Stimulated activated naive CD8-positive, alpha-beta T cell treated with anti-CD3 and anti-CD28 coated beads, Interleukin-15, Interleukin-2, amounts not matched to agents 100 ng/mL and 50 ng/mL, for 24 hours (primary cell): ENCODE measurements at regions not wholly inside any gene's neighbourhood (a gene's known extent, or its start where the extent isn't known, plus 50 kb on each side); places are given as distances from the start of the nearest gene placed in this dataset.

Source experiments
- H3K27ac Mint-ChIP-seq: one replicate; pipeline ENCODE4 v1.8.0; 2021; ENCODE audit warnings: mild to moderate bottlenecking, mixed read lengths
- H3K27me3 Mint-ChIP-seq: one replicate; pipeline ENCODE4 v1.8.0; 2021; ENCODE audit warnings: mixed read lengths
- H3K36me3 Mint-ChIP-seq: one replicate; pipeline ENCODE4 v1.8.0; 2021; ENCODE audit warnings: low read depth, mixed read lengths
- H3K4me1 Mint-ChIP-seq: one replicate; pipeline ENCODE4 v1.8.0; 2021; ENCODE audit warnings: low read depth, mixed read lengths
- H3K4me3 Mint-ChIP-seq: one replicate; pipeline ENCODE4 v1.8.0; 2021; ENCODE audit warnings: mild to moderate bottlenecking, mixed read lengths
- H3K9me3 Mint-ChIP-seq: one replicate; pipeline ENCODE4 v1.8.0; 2021; ENCODE audit warnings: mixed read lengths

DNA sequence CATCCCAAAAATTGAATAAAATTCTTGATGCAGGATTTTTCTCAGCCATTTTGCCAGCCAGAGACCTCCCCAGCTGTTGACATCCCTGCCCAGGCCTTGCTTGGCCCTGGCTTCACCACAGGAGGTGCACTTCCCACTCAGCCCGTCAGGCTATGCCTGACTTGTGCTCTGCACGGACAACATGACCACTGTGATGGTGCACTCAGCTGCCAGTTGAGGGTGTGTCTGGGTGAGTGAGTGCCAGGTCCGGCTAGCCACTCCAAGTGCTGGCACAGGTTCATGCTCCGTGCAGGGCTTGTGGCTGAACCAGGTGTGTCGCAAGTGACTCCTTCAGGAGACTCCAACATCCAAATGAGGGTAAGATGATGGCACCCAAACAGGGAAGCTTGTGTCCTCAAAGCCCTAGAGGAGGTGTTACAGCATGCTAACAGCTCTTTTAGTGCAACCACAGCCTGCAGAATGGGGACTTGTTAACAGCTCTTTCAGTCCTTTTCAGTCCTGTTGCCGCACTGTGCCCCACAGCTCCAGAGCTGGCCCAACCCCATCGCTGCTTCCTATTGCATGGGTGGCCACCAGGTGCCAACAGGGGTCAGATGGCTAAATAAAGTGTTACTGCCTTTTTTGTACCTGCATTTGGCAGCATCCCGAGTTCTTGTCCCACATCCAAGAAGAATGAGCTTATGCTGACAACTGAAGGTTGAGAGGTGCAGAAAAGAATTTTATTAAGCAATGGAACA, 380.7 kb downstream of the SLITRK5 start:
- no peaks in the 10 kb centered on the region for H3K36me3 Mint-ChIP-seq
- no peak overlapping the region for H3K4me3 Mint-ChIP-seq
- no peak overlapping the region for H3K27ac Mint-ChIP-seq
- no peaks in the 10 kb centered on the region for H3K27me3 Mint-ChIP-seq
- H3K9me3 Mint-ChIP-seq: peaks cover 16% of the 10 kb centered on the region
- H3K4me1 Mint-ChIP-seq: no peaks in the 10 kb centered on the region

DNA sequence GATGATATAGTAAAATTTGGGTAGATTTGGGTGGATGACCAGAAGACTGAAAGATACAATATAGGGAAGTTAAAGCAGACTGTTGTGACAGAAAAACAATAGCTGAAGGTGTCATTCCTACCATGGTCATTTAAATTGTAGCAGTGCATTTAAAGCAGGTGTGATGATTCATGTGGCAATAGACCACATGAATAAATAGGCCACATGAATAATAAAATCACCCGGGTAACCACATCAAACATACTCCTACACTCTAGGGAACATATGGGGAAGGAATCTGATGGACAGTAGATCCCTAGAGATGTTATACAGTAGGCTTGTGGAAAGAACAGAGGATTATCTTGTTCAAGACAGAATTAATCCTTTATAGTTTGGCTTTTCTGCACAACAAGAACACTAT, 392.6 kb downstream of the SLITRK5 start:
- Mint-ChIP-seq H3K27me3 (no peaks in the 10 kb centered on the region), H3K4me3 (no peak overlapping the region), H3K27ac (no peak overlapping the region), H3K36me3 (no peaks in the 10 kb centered on the region), H3K4me1 (no peaks in the 10 kb centered on the region), H3K9me3 (peaks cover 10% of the 10 kb centered on the region)

DNA sequence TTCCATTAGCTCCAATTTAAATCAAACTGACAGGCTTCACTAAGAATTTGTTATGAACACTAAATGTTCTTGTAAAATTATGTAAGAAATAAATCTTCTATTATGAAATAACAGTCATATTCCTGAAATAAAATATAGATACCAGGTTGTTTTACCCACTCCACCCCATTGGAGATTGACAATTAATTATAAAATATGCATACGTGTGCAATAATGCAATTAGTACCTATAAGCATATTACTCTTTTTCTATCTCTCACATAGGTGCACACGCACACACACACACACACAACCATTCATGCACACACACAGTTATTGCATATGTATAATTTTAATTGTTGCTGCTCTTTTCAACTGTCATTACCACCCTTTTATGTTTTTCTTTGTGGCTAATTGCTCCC, 395.7 kb downstream of the SLITRK5 start:
- no peaks in the 10 kb centered on the region for H3K36me3 Mint-ChIP-seq
- H3K27me3 Mint-ChIP-seq: no peaks in the 10 kb centered on the region
- H3K9me3 Mint-ChIP-seq: peaks cover 10% of the 10 kb centered on the region
- no peak overlapping the region for H3K4me3 Mint-ChIP-seq
- no peaks in the 10 kb centered on the region for H3K4me1 Mint-ChIP-seq
- H3K27ac Mint-ChIP-seq: no peak overlapping the region

DNA sequence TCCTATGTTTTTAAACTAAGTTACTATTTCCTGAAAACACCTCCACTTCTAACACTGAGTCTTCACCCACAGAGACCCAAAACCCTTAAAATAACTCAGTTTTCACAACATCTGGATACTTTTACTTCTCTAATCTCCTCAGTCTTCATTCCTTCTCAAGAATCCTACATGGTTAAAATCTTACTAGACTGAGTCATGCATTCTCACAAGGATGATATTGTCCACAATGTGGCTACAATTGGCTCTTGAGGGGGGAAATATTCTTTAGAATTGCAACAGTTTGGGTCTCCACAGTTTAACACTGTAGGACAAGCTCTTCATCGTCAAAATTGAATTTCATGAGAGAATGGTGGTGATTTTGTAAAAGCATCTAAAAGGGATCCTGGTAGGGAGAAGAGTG, 397.1 kb downstream of the SLITRK5 start:
- H3K4me1 Mint-ChIP-seq: no peaks in the 10 kb centered on the region
- no peak overlapping the region for H3K4me3 Mint-ChIP-seq
- H3K27ac Mint-ChIP-seq: no peak overlapping the region
- peaks cover 5% of the 10 kb centered on the region for H3K9me3 Mint-ChIP-seq
- no peaks in the 10 kb centered on the region for H3K27me3 Mint-ChIP-seq
- H3K36me3 Mint-ChIP-seq: no peaks in the 10 kb centered on the region

DNA sequence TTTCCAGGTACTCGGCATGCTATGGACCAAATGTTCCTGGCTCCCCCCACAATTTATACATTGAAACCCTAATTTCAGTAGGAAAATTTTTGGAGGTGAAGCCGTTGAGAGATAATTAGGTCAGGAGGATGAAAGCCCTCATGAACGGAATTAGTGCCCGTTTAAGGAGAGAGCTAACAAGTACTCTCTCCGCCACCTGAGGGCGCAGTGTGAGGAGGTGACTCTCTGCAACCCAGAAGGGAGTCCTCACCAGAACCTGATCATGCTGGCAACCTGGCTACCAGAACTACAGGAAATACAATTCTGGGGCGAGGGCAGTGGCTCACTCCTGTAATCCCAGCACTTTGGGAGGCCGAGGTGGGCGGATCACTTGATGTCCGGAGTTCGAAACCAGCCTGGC, 397.8 kb downstream of the SLITRK5 start:
- H3K4me1 Mint-ChIP-seq: no peaks in the 10 kb centered on the region
- no peak overlapping the region for H3K4me3 Mint-ChIP-seq

DNA sequence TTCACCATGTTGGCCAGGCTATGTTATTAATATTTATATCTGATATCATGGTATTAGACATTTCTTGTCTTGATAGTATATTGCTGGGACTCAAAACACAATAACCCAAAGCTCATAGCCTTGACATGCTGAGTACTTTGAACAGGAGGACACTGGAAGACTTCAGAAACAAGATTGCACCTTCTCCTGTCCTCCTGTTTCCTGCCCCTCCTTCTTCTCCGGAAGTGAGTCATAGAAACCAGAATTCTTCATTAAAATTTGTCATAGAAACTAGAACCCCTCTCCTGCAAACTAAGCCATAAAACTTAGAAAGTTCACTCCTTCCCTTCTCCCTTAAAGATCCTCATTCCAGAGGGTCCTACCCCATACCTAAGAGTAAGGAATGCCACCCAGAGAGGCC, 400.2 kb downstream of the SLITRK5 start:
- Mint-ChIP-seq H3K36me3 (no peaks in the 10 kb centered on the region), H3K4me1 (no peaks in the 10 kb centered on the region), H3K27me3 (no peaks in the 10 kb centered on the region), H3K9me3 (peaks cover 5% of the 10 kb centered on the region), H3K27ac (no peak overlapping the region), H3K4me3 (no peak overlapping the region)

More for the DNA sequence above, 397.8 kb downstream of the SLITRK5 start:
- Mint-ChIP-seq H3K36me3 (no peaks in the 10 kb centered on the region), H3K27me3 (no peaks in the 10 kb centered on the region), H3K9me3 (peaks cover 5% of the 10 kb centered on the region), H3K27ac (no peak overlapping the region)

DNA sequence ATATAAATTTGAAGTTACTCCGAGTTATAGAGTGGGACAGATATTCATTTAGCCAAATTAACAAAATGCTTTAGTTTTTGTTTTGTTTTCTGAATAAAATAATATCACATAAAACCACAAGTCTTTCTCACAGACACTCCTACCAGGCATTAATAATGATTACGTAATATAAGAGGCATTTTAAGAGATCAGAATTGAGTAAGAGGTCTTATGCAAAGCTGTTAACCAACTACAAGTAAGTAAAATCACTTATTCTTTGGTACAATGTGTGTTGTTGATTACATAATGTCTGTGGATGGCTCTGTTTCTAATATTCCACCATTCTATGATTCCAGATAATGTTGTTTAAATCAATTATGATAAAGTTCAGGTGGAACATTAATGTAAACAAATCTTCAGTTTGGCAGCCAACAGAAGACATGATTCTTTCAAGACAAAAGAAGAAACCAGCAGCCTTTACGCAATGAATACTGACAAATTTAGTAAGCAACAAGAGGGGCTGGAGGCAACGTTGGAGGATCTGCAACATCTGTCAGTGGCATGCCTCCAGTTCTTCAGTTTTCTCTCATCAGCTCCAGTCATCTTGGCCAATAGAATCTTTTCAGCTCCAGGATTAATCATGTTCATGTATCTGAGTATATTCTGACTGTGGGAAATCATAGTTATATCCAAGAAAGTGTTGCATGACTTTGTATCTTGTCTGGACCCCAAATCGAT, 403.8 kb downstream of the SLITRK5 start:
- Mint-ChIP-seq H3K4me3 (no peak overlapping the region), H3K27me3 (no peaks in the 10 kb centered on the region), H3K4me1 (no peaks in the 10 kb centered on the region), H3K36me3 (no peaks in the 10 kb centered on the region), H3K27ac (no peak overlapping the region), H3K9me3 (no peaks in the 10 kb centered on the region)

DNA sequence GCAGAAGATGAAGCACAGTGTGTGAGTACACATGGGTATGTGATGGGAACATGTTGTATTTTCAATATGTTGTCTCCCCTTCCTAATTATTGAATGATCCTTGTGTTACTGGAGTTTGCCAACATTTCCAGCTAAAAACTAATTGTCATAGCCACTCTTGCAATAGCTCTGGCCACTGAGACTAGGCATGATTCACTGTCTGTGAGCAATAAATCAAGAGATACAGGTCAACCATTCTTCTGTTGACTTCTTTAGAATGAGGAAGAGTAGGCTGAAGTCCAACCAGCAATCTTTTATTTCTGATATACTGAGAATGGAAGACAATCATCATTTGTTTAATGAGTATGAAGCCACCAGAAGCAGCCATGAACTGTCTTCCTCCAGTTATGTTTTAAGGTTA, 413.9 kb downstream of the SLITRK5 start:
- Mint-ChIP-seq H3K4me1 (no peaks in the 10 kb centered on the region), H3K27ac (no peak overlapping the region), H3K27me3 (no peaks in the 10 kb centered on the region), H3K4me3 (no peak overlapping the region), H3K36me3 (no peaks in the 10 kb centered on the region), H3K9me3 (peaks cover 4% of the 10 kb centered on the region)

DNA sequence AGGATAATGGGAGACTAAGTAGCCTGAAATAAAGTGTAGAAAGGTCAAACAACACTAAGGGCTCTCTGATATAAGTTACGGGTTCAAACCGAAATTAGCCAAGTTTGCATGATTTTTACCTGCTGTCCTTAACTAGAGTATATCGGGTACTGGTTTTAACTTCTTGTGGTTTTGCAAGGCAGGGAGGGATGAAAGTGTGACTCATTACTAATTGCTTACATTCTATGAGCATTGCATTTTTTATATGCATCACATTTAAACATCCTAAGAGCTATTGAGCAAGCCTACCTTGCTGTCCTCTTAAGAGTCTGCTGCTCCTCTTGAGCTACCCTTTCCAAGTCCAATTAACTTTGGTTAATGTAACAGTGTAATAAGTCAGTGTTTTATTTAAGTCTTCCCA, 415.4 kb downstream of the SLITRK5 start:
- Mint-ChIP-seq H3K4me1 (no peaks in the 10 kb centered on the region), H3K4me3 (no peak overlapping the region), H3K27me3 (no peaks in the 10 kb centered on the region), H3K9me3 (peaks cover 9% of the 10 kb centered on the region), H3K36me3 (no peaks in the 10 kb centered on the region), H3K27ac (no peak overlapping the region)

DNA sequence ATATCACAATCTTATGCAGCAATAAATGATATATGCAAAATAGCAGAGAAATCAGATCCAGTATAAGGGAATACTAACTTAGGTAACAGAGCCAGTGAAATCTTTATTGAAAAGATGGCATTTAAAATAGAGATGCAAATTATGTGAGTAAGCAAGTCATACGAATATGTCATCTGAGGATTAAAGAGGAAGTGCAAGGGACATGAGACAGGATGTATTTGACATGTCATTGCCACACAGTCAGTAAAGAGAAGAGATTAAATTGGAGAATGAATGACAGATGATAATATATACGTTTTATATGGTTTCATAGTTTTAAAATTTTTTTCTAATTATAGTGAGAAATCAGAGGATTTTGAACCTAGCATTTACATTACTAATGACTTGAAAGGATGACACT, 426.4 kb downstream of the SLITRK5 start:
- H3K27ac Mint-ChIP-seq: no peak overlapping the region
- H3K9me3 Mint-ChIP-seq: peaks cover 10% of the 10 kb centered on the region
- H3K4me1 Mint-ChIP-seq: no peaks in the 10 kb centered on the region
- no peak overlapping the region for H3K4me3 Mint-ChIP-seq
- H3K27me3 Mint-ChIP-seq: no peaks in the 10 kb centered on the region
- no peaks in the 10 kb centered on the region for H3K36me3 Mint-ChIP-seq

DNA sequence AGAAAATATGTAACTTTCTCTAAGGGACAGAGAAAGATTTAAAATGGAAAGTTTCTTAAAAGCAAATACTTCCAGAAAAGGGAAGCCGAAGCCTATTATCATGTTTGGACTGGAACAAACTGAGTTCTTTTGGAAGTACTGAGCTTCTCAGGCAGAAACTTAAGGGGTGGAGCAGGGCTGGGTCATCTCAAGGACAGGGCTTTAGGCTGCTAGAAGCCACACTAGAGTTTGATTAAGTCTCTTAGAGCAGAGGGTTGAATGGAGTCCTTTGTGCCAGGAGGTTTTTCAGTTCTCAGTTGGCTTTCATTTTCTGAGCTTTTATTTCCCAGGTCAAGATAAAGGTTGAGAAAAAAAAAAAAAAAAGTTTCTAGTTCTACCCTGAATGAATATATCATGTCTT, 432.7 kb downstream of the SLITRK5 start:
- peaks cover 16% of the 10 kb centered on the region for H3K9me3 Mint-ChIP-seq
- no peaks in the 10 kb centered on the region for H3K27me3 Mint-ChIP-seq
- H3K27ac Mint-ChIP-seq: no peak overlapping the region
- H3K4me3 Mint-ChIP-seq: no peak overlapping the region
- no peaks in the 10 kb centered on the region for H3K4me1 Mint-ChIP-seq
- H3K36me3 Mint-ChIP-seq: no peaks in the 10 kb centered on the region

DNA sequence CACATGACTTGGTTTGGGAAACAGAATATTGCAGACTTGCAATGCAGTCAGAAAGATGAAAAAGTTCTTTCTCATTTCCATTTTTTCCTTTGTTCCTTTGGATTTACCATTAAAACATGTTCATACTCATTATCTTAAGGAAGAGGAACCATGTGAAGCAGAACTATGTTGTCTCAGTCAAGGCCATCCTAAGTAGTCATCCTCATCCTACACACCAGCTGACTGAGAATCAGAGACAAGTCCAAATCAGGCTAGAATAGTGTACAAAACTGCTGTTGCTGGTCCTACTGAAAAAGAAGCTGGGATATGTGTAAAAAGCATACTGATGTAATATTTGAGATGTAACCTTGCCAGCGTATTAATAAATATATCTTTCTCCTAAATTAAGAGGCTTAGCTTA, 433.4 kb downstream of the SLITRK5 start:
- Mint-ChIP-seq H3K27me3 (no peaks in the 10 kb centered on the region), H3K4me3 (no peak overlapping the region), H3K4me1 (no peaks in the 10 kb centered on the region), H3K36me3 (no peaks in the 10 kb centered on the region), H3K27ac (no peak overlapping the region), H3K9me3 (peaks cover 16% of the 10 kb centered on the region)

DNA sequence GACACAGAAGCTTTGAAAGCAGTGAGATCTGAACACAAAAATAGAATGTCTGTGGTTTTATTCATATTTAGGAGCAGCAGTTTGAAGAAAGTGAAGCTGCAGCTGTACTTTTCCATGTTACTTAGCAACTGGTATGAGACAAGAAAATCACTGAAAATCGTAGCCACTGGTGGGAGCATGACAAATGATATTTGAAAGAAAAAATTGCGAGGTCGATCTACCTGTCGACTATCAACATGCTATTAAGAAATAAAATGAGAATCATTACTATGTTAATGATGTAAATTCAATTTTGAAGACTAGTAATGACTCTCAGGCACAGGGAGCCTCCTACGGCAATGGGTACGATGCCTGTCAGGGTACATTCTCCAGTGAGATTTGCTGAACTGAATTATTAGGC, 436.4 kb downstream of the SLITRK5 start:
- H3K9me3 Mint-ChIP-seq: peaks cover 6% of the 10 kb centered on the region
- no peaks in the 10 kb centered on the region for H3K4me1 Mint-ChIP-seq
- H3K36me3 Mint-ChIP-seq: no peaks in the 10 kb centered on the region
- H3K27ac Mint-ChIP-seq: no peak overlapping the region
- no peaks in the 10 kb centered on the region for H3K27me3 Mint-ChIP-seq
- no peak overlapping the region for H3K4me3 Mint-ChIP-seq

DNA sequence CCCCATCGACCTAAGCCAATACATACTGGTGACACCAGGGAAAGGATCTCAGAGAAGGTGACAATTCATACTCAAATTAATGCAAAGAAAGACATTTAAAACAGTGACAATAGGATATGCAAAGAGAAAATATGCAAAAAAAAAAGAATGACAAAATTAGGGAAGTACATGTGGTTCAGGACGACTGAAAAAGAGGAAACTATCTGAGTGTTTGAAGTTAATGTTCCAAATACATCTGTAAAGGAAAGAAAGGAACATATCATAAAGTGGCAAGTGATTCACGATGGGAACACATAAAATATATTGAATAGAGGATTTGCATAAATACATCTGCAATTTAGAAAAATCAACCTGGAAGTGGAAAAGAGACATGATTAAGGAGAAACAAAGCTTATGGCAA, 441.4 kb downstream of the SLITRK5 start:
- Mint-ChIP-seq H3K9me3 (no peaks in the 10 kb centered on the region), H3K4me1 (no peaks in the 10 kb centered on the region), H3K4me3 (no peak overlapping the region), H3K27ac (no peak overlapping the region), H3K27me3 (no peaks in the 10 kb centered on the region), H3K36me3 (no peaks in the 10 kb centered on the region)

DNA sequence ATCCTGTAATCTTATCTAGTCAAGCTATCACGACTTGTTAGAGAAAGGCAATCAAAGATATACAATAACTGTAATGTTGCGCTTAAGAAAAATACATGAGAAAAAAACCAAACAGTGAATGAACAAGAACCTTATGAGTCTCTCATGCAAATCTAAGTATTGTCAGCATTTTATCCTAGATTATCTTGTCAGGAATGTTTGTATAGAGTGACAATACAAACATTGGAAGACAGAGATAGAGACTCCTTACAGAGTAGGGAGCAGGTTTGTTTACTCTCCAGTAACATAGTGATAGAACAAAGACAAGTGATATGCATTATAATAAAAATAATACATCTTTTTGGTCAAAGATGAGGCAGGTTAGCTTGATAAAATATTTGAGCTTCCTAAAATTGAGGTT, 444.8 kb downstream of the SLITRK5 start:
- Mint-ChIP-seq H3K9me3 (no peaks in the 10 kb centered on the region), H3K36me3 (no peaks in the 10 kb centered on the region), H3K4me3 (no peak overlapping the region), H3K27me3 (no peaks in the 10 kb centered on the region), H3K4me1 (no peaks in the 10 kb centered on the region), H3K27ac (no peak overlapping the region)

DNA sequence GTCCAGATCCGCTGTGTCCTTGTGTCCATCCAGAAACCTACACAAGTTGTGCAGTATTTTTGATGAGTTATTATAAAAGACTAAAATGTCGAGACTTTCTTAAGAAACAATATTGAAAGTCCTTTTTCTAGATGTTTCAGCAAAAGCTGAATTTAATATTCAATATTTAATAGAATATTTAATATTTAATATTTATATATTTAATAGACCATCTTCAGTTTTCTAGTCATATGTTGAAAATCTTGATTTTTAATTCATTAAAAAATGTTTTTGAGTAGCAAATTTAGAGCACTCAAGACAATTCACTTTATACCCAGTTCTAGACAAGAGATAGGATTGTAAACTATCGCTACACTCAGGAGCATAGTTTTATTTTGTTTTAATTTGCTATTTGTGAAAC, 447.8 kb downstream of the SLITRK5 start:
- no peaks in the 10 kb centered on the region for H3K4me1 Mint-ChIP-seq
- H3K27ac Mint-ChIP-seq: no peak overlapping the region
- H3K27me3 Mint-ChIP-seq: no peaks in the 10 kb centered on the region
- no peak overlapping the region for H3K4me3 Mint-ChIP-seq
- no peaks in the 10 kb centered on the region for H3K36me3 Mint-ChIP-seq
- no peaks in the 10 kb centered on the region for H3K9me3 Mint-ChIP-seq
